K562 (cell line): ENCODE measurements at regions not wholly inside any gene's neighbourhood (a gene's known extent, or its start where the extent isn't known, plus 50 kb on each side); places are given as distances from the start of the nearest gene placed in this dataset.

Experiments
- ATAC-seq: fragments of 200-7000 bp; cut with Tn5 transposase; 3 replicates; pipeline ENCODE4 v1.9.1; 2020; ENCODE audit warnings: moderate library complexity
- BruUV-seq: library from RNA; stranded (reverse); fragments of 400-500 nt; replicated peaks from 2 replicates; lab custom pipeline; 2021; lab: Mats Ljungman, UMichigan
- CTCF ChIA-PET: fragments of 300-600 bp; formaldehyde crosslinking; extraction: SDS; loops from one replicate; lab custom pipeline; 2021; ENCODE audit warnings: low intra/inter-chr PET ratio; lab: Yijun Ruan, JAX
- POLR2A ChIA-PET: fragments of 300-600, 350-650 bp; sonication (Branson Sonifier 250); formaldehyde crosslinking; extraction: SDS; loops from one replicate; lab custom pipeline; 2021; ENCODE audit warnings: antibody characterized with exemption, inconsistent platforms; lab: Yijun Ruan, JAX
- DNase-seq, 4 experiments: peaks; one replicate each; pipeline versions ENCODE4 v3.0.0 to v3.0.0-alpha.2; 2011 to 2018; ENCODE audit warnings: low spot score in 3 of 4, mixed read lengths in 3 of 4; ENCODE audit errors: extremely low read depth in 1 of 4
- FAIRE-seq: peaks from 2 replicates; lab custom pipeline; 2011; peaks lifted over from hg19 to GRCh38; lab: Jason Lieb, UNC
- H2AFZ ChIP-seq: 2 replicates; pipeline ENCODE4 v1.6.0; 2011; ENCODE audit warnings: low read depth, low read length, control low read depth, inconsistent platforms
- H3K27ac ChIP-seq: fragments of 200-600 bp; 3 replicates; pipeline ENCODE4 v1.8.0; 2011; ENCODE audit warnings: low read depth, mild to moderate bottlenecking, control low read depth, inconsistent platforms, low read length, moderate library complexity, mixed read lengths; ENCODE audit errors: extremely low read depth
- H3K27me3 ChIP-seq, 2 experiments: fragments of 300-600 bp in 1 of 2; 2 replicates in 1 of 2; 3 replicates in 1 of 2; pipeline versions ENCODE4 v1.6.0 to v1.8.0; 2011; ENCODE audit warnings: inconsistent platforms in 2 of 2, low read length in 2 of 2, mild to moderate bottlenecking in 1 of 2, mixed read lengths in 1 of 2, moderate library complexity in 1 of 2; ENCODE audit not compliant: control insufficient read depth in 2 of 2, insufficient read depth in 2 of 2
- H3K36me3 ChIP-seq: fragments of 300-600 bp; 3 replicates; pipeline ENCODE4 v1.8.0; 2011; ENCODE audit warnings: mild to moderate bottlenecking, low read length, inconsistent platforms; ENCODE audit not compliant: control insufficient read depth, insufficient read depth
- H3K4me1 ChIP-seq, 2 experiments: fragments of 200-600 bp in 1 of 2; replicated peaks in 1 of 2; 2 replicates in 1 of 2; 3 replicates in 1 of 2; pipeline versions ENCODE4 v1.5.1 to v1.8.0; 2011; ENCODE audit warnings: inconsistent platforms in 2 of 2, low read length in 2 of 2, mild to moderate bottlenecking in 1 of 2, mixed read lengths in 1 of 2, moderate library complexity in 1 of 2; ENCODE audit not compliant: control insufficient read depth in 2 of 2, insufficient read depth in 2 of 2
- H3K4me2 ChIP-seq: 2 replicates; pipeline ENCODE4 v1.6.1; 2011; ENCODE audit warnings: low read length, control low read depth, inconsistent platforms, mixed read lengths; ENCODE audit not compliant: insufficient read depth
- H3K4me3 ChIP-seq: fragments of 200-600 bp; sonication (generic), shearing (Covaris generic); 2 replicates; pipeline ENCODE4 v1.5.1; 2016; ENCODE audit warnings: control low read depth, inconsistent platforms
- H3K79me2 ChIP-seq: fragments of 200-600 bp; 3 replicates; pipeline ENCODE4 v1.8.0; 2011; ENCODE audit warnings: low read length, inconsistent platforms; ENCODE audit not compliant: control insufficient read depth, insufficient read depth
- H3K9ac ChIP-seq, 2 experiments: 2 replicates each; pipeline versions ENCODE4 v1.6.0 to v1.6.1; 2011; ENCODE audit warnings: low read depth in 2 of 2, low read length in 2 of 2, control low read depth in 1 of 2, inconsistent platforms in 1 of 2, mild to moderate bottlenecking in 1 of 2, mixed read lengths in 1 of 2; ENCODE audit not compliant: insufficient read depth in 1 of 2
- H3K9me1 ChIP-seq: one replicate; pipeline ENCODE4 v1.6.0; 2011; ENCODE audit warnings: inconsistent platforms, mild to moderate bottlenecking, low read length, moderate library complexity; ENCODE audit not compliant: control insufficient read depth, insufficient read depth
- H3K9me3 ChIP-seq: replicated peaks from 2 replicates; pipeline ENCODE4 v1.5.1; 2011; ENCODE audit warnings: low read depth, low read length, inconsistent platforms; ENCODE audit not compliant: control insufficient read depth, insufficient read depth
- H4K20me1 ChIP-seq: replicated peaks from 2 replicates; pipeline ENCODE4 v1.6.1; 2011; ENCODE audit warnings: low read length, inconsistent platforms, mixed read lengths; ENCODE audit not compliant: control insufficient read depth, insufficient read depth
- ATF7 ChIP-seq: fragments of 450-650 bp; IDR thresholded peaks from 2 replicates; pipeline ENCODE4 v1.7.1; 2014; ENCODE audit warnings: mild to moderate bottlenecking, moderate library complexity
- GABPB2 ChIP-seq: fragments of 250-450 bp; sonication (Bioruptor Pico); conservative IDR thresholded peaks from 2 replicates; pipeline ENCODE4 v1.5.1; 2021; ENCODE audit warnings: mild to moderate bottlenecking
- KLF16 ChIP-seq: IDR thresholded peaks from 2 replicates; pipeline ENCODE4 v1.6.1; 2016; ENCODE audit warnings: antibody characterized with exemption
- MIER1 ChIP-seq: fragments of 450-650 bp; IDR thresholded peaks from 2 replicates; pipeline ENCODE4 v1.6.1; 2016; ENCODE audit warnings: antibody characterized with exemption, mild to moderate bottlenecking, low read depth
- WGBS: fragments of 100-300 bp; shearing (Covaris generic); methylation state at CpG from one replicate; pipeline ENCODE4 v1.1.6; 2016; ENCODE audit warnings: low coverage, mixed read lengths; ENCODE audit not compliant: insufficient coverage; ENCODE audit errors: missing lambda C conversion rate; 5-methylcytosine and 5-hydroxymethylcytosine counted together
- in situ Hi-C: fragments of 300-500 bp; cut with MboI; formaldehyde crosslinking; loops from 4 replicates; pipeline ENCODE4 v1.15.0; 2018; ENCODE audit warnings: inconsistent platforms, mixed read lengths
- intact Hi-C: fragments of 100-400 bp; cut with micrococcal nuclease; formaldehyde crosslinking; loops from 2 replicates; pipeline ENCODE4 v1.14.2; 2022
- TF ChIP-seq, protein P1 (sequence below): fragments of 450-650 bp; IDR thresholded peaks from 2 replicates; pipeline ENCODE4 v1.7.1; 2018; ENCODE audit warnings: mild to moderate bottlenecking, low read depth; ENCODE audit not compliant: partially characterized antibody
- TF ChIP-seq, protein P2 (sequence below): fragments of 250-450 bp; sonication (Bioruptor Pico); IDR thresholded peaks from 2 replicates; pipeline ENCODE4 v1.5.0; 2021; ENCODE audit warnings: mild to moderate bottlenecking, moderate library complexity
- TF ChIP-seq, protein P3 (sequence below): IDR thresholded peaks from 2 replicates; pipeline ENCODE4 v1.6.1; 2016; ENCODE audit warnings: missing genetic modification characterization, missing compliant biosample characterization
- TF ChIP-seq, protein P4 (sequence below): fragments of 450-650 bp; IDR thresholded peaks from one replicate; pipeline ENCODE4 v1.6.1; 2018; ENCODE audit warnings: mild to moderate bottlenecking, moderate library complexity; ENCODE audit not compliant: partially characterized antibody

DNA sequence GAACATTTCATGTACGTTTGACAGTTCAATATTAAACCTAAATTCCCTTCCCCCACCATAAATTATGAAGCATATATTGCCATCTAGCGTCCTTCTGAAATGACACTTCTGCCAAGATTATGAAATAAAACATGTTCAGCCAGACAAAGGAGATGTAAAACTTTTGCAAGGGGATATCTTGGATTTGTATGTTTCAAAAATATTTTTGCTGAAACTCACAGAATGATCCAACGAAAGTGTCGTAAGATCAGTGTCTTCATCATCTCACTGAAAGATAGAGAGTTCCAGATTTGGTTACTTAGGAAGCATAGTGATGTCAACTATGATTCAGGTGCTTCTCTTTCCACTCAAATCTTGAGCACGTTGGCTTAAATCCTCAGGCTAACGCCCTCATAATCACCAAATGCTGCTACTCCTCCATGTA is 904.3 kb downstream of the XPNPEP1 start:
- H3K9me1 ChIP-seq: no peaks in the 10 kb centered on the region
- no peaks in the 10 kb centered on the region for H4K20me1 ChIP-seq
- H3K9me3 ChIP-seq: no peaks in the 10 kb centered on the region
- TF ChIP-seq KLF16 (no peak), GABPB2 (CRISPR knock-in tag) (no peak), ATF7 (no peak), MIER1 (no peak)
- TF ChIP-seq, protein P1, sequence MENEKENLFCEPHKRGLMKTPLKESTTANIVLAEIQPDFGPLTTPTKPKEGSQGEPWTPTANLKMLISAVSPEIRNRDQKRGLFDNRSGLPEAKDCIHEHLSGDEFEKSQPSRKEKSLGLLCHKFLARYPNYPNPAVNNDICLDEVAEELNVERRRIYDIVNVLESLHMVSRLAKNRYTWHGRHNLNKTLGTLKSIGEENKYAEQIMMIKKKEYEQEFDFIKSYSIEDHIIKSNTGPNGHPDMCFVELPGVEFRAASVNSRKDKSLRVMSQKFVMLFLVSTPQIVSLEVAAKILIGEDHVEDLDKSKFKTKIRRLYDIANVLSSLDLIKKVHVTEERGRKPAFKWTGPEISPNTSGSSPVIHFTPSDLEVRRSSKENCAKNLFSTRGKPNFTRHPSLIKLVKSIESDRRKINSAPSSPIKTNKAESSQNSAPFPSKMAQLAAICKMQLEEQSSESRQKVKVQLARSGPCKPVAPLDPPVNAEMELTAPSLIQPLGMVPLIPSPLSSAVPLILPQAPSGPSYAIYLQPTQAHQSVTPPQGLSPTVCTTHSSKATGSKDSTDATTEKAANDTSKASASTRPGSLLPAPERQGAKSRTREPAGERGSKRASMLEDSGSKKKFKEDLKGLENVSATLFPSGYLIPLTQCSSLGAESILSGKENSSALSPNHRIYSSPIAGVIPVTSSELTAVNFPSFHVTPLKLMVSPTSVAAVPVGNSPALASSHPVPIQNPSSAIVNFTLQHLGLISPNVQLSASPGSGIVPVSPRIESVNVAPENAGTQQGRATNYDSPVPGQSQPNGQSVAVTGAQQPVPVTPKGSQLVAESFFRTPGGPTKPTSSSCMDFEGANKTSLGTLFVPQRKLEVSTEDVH: no peak
- TF ChIP-seq, protein P2, sequence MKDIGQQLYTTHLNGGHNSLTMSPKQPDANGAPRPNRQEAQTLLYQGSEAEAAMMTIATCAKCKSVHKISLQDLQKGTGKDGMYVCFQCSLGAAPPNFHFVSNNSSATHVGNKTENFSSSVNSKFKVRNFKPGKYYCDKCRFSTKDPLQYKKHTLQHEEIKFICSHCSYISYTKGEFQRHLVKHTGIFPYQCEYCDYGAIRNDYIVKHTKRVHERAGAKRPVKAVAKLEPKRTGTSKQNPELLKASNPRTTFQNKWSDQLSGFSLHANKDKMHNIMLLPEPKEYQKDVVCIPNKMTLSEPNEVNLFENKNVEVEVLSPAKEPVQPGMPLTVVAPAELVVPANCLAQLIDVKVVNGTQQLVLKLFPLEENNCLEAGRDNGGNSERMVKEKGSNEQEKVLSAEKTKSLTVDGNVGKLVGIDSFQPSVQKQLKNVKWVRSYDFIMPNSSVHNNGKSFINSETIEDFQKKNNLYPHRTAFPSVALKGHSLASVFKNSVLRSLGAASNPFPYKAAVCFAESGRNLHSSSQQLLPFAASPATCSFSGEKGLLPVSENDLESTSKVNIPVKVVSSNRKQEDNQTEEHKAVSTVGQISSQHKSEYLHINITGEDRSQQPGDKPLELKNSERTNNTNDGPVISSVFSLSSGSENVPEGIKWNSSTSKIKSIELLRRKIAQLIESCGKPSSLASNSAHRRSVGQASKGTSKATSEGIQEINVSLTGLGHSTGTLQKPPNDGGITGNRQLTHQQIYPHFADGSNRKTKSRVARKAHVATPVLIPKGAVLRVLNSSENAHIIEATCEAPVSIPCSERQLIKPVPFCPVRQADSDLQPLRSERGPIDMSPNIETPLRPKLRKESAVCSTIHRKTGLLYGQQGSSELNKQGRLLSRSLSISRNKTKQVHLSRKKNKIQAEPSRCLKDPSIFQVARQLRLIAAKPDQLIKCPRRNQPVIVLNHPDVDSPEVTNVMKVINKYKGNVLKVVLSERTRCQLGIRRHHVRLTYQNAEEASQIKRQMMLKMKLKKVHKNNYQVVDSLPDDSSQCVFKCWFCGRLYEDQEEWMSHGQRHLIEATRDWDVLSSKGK (CRISPR knock-in tag): no peak
- TF ChIP-seq, protein P3, sequence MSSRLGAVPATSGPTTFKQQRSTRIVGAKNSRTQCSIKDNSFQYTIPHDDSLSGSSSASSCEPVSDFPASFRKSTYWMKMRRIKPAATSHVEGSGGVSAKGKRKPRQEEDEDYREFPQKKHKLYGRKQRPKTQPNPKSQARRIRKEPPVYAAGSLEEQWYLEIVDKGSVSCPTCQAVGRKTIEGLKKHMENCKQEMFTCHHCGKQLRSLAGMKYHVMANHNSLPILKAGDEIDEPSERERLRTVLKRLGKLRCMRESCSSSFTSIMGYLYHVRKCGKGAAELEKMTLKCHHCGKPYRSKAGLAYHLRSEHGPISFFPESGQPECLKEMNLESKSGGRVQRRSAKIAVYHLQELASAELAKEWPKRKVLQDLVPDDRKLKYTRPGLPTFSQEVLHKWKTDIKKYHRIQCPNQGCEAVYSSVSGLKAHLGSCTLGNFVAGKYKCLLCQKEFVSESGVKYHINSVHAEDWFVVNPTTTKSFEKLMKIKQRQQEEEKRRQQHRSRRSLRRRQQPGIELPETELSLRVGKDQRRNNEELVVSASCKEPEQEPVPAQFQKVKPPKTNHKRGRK (tag): no peak
- TF ChIP-seq, protein P4, sequence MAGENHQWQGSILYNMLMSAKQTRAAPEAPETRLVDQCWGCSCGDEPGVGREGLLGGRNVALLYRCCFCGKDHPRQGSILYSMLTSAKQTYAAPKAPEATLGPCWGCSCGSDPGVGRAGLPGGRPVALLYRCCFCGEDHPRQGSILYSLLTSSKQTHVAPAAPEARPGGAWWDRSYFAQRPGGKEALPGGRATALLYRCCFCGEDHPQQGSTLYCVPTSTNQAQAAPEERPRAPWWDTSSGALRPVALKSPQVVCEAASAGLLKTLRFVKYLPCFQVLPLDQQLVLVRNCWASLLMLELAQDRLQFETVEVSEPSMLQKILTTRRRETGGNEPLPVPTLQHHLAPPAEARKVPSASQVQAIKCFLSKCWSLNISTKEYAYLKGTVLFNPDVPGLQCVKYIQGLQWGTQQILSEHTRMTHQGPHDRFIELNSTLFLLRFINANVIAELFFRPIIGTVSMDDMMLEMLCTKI: no peak
- intact Hi-C loops: no loop called here
- no peak overlapping the region for H3K27ac ChIP-seq
- H3K9ac ChIP-seq: no peak overlapping the region
- H3K4me1 ChIP-seq: no peaks in the 10 kb centered on the region
- no peak for ATAC-seq
- no peak for DNase-seq
- in situ Hi-C loops: no loop called here
- FAIRE-seq: no peak
- H3K4me3 ChIP-seq: no peak overlapping the region
- no peak overlapping the region for H2AFZ ChIP-seq
- ChIA-PET POLR2A (no interaction called here), CTCF (no interaction called here)
- no TSS peak for BruUV-seq
- no peaks in the 10 kb centered on the region for H3K79me2 ChIP-seq
- H3K36me3 ChIP-seq: no peaks in the 10 kb centered on the region
- no peak overlapping the region for H3K4me2 ChIP-seq
- H3K27me3 ChIP-seq: no peaks in the 10 kb centered on the region
- 2% methylated on average over 6 of the region's 6 CpGs for WGBS
